Stimulated activated CD8-positive, alpha-beta memory T cell treated with anti-CD3 and anti-CD28 coated beads, Interleukin-15, amount 100 ng/mL, for 24 hours (primary cell): ENCODE measurements at regions not wholly inside any gene's neighbourhood (a gene's known extent, or its start where the extent isn't known, plus 50 kb on each side); places are given as distances from the start of the nearest gene placed in this dataset.

ENCODE experiments used
- DNase-seq: peaks from one replicate; pipeline ENCODE4 v3.0.0-alpha.2; 2020; ENCODE audit warnings: low read depth

GRCh38 chr16:86683441-86684194 lies 105.3 kb downstream of the FOXL1 start:
- DNase-seq = no peak

- no peak for DNase-seq
Measured at GRCh38 chr16:86685076-86685475, 106.7 kb downstream of the FOXL1 start.

DNA sequence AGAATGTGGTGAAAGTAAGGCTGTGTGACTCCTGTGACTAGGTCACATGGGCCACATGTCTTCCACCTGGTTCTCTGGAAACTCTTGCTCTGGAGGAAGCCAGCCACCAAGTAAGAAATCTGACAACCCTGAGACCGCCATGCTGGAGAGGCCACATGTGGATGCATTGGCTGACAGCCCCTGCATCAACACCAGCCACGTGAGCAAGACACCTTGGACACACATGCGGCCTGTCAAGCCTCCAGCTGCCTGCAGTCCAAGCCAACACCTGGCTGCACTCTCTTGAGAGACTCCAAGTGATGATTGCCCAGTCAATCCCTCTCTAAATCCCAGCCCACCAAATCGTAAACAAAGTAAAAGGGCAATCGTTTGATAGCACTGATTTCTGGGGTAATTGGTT lies 112.6 kb downstream of the FOXL1 start:
- DNase-seq = no peak

- no peak for DNase-seq
Measured at GRCh38 chr16:86692426-86692825, 114.1 kb downstream of the FOXL1 start.

GRCh38 chr16:86693033-86693432 lies 114.7 kb downstream of the FOXL1 start:
- DNase-seq = no peak

- no peak for DNase-seq
Measured at GRCh38 chr16:86697715-86698114, 119.4 kb downstream of the FOXL1 start.

DNA sequence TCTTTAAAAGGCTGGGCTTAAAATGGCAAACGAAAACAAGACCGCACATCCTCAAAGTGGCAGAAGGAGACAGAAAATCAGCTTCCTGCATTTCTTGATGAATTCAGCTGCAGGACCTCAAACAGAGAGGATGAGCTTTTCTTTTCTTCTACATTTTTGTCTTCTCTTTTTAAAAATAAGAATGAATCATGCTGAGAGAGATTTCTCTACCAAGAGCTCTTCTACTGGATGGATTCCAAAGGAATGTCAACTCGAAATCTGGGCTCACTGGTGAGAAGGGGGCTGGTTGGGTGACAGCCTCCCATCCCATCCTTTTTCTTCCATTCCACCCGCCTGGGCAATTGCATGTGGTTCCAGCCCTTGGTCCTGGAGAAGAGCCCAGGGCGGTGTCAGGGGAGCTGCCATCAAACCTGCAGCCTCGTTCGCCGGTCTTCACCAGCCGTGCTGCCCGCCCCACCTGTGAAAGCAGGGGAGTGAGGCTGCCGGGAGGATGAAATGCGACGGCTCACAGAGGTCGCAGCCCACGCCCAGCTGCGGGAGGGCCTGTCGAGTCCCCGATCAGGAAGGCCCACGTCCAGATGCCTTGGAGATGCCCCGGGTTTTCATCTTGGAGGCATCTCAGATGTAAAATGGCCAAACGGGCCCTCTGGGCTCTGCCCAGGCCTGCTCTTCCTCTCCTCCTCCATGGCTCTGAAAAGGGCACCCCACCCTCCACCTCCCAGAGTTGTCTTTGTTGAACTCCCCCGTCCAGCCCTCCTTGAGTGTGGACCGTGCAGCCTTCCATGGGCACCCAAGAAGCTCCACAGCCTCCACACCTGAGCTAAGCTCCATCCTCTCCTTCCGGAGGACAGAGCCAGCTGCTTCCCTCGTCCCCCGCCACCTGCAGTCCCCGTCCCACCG lies 121.9 kb downstream of the FOXL1 start:
- no peak for DNase-seq

DNA sequence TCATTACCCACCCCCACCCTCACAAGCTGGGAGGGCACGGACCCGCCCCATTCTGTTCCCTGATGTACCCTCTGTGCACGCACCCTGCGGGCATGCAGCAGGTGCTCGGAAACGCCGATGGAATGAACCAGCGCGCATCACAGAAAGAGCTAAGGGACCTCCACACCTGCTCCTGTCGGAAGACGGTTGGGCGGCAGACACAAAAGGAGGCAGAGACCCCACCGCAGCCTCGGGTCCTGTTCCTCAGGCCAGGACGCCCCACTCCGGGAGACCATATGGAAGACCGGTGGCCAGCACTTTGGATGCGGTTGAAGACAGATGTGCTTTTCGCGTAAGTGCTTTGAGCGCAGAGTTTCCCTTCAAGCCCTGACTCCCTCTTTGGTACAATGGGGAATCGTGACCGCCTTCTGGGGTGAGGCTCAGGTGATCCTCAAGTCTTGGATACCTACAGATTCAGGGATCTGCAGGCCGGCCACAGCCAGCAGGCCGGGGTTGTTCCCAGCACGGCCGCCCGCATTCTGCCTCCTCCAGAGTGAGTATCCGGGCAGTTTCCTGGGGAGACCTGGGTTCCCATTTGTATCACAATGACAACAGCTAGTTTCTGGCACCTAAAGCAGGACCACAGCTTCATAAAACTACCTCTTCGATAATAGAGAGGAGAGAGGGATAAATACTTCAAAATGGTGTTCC lies 123.1 kb downstream of the FOXL1 start:
- DNase-seq = no peak

- DNase-seq = no peak
Measured at GRCh38 chr16:86702824-86703588, 124.7 kb downstream of the FOXL1 start.

- DNase-seq = no peak
Measured at GRCh38 chr16:86704516-86704915, 126.2 kb downstream of the FOXL1 start.

DNA sequence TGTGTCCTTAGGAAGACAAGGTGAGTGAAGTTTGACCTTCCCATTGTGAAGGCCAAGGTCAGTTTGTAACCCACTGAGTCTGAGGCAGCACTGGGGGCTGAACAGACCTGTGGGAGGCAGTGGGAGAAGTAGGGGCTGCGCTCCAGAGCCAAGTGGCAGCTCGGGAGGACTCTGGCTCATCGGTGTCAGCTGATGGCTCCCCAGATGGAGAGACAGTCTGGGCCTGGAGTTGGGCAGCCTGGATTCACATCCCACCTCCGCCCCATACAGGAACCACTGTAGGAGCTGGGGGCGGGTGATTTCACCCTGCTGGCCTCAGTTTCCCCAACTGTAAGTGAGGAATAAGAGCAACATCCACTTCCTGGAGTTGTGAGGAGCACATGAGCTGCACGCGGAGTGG lies 128.4 kb downstream of the FOXL1 start:
- no peak for DNase-seq

DNA sequence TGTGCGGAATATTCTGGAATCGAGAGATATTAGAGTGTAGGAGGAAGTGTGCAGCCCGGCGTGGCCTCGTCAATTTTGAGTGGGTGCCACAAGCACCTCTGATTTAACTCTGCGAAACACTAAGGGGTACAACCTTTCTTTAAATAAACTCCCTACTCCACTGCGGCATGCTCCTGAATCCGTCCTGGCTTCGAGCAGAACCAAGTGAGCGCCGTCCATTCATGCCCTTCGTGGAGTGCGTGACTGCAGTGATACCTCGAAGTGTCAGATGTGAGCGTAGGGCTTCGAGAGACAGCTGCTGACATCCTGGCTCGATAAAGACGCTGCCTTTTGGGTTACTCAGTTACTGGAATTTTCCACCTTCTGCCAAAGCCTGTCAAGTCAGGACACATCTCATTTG lies 128.8 kb downstream of the FOXL1 start:
- no peak for DNase-seq

DNA sequence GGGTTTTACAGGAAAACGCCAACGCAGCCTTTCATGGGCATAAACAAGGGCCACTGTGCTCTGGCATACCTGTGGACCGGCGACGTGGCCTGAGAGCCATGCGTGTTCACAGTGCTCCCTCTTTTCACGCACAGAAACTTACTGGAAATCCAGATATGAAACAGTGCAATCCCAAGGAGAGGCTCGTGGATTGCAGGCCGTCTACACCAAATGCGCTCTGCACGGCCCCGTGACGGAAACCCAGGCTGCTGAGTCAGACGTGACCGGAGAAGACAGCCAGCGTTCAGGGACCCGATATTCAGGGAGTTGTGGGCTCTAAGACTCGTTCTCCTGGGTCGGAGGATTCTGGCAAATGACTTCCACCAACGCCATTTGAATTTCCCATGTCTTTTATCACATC lies 129.2 kb downstream of the FOXL1 start:
- no peak for DNase-seq

DNA sequence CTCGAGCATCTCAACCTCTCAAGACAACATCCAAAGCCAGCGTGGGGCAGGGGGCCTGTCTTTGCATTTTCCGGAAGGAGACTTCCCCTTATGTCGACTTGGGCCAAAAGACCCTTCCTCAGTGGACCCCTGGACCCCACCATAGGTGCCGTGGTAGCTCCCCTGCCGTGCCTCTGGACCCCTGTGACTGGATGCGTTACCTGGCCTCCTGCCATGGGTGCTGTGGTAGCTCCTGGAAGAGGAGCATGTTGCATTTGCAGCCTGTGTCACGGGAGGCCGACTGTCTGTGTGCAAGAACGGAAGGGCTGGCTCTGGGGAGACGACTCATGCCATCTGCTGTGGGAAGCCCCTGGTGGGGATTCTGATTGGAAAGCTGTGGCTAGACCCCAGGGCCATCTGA lies 130.1 kb downstream of the FOXL1 start:
- no peak for DNase-seq

- no peak for DNase-seq
Measured at GRCh38 chr16:86709103-86709502, 130.8 kb downstream of the FOXL1 start.

DNA sequence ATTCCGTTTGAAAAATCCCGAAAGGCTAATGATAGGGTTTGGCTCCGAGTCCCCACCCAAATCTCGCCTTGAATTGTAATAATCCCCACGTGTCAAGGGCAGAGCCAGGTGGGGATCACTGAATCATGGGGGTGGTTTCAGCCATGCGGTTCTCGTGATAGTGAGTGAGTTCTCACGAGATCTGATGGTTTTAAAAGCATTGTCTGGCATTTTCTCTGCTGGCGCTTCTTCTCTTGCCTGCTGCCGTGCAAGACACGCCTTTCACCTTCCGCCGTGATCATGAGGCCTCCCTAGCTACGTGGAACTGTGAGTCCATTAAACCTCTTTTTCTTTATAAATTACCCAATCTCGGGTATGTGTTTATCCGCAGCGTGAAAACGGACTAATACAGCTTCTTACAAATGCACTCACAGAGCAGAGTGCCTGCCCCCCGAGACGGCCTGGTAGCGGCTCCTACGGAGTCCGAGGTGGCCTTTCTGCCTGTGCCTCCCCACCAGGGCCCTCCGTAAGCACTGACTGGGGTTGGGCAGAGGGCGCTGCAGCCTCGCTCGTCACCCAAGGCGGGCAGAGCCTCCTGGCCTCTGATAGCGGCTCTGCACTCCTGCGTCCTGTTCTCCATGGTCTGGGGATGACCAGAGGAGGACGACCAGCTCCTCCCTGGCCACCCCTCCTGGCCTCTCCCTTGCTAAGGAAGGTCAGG lies 131.7 kb downstream of the FOXL1 start:
- DNase-seq = no peak

DNA sequence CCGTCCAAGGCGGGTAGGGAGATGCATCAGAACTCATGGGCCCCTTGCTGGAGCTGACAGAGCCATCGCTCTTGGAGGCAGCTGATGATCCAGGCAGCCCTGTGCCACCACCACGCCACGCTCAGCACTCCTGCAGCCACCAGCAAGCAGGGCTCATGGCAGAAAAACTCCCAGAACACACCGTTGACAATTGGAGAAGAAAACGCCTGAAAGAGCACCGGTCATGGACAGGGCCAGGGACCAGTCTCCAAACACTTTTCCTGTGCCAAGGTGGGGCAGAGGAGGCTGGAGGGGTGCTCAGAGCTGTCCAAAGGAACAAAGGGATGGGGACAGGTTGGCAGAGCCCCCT lies 132.2 kb downstream of the FOXL1 start:
- no peak for DNase-seq

DNA sequence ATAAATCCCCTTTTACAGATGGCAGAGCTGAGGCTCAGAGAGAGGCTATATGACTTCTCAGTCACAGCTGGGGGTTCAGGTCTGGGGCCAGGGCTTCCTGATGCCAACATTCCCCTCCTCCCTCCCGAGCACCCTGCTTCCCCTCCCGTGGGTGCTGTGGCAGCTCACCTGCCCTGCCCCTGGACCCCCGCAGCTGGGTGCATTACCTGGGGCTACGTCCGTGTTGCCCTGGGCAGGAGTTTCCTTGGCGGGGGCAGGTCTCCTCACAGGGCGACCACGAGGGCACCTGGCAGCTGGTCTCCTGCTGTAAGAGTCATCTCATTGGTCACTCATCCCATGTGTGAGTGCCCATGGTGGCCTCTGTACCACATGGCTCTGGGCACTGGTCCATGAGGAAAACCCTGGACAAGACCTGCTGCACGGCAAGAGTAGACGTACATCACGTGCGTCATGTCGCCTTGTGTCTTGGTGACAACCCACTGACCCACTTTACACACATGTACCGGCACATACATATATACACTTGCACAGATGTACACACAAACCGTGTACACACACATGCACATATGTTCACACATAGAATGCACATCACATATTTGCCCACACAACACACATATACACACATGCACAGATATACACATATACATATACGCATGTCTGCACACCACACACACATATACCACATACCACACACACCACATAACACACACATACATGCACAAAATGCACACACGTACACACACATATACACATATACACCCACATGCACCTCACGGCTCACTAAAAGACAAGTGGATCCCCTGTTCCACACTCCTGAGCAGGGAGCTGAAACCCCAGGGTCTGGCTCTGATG lies 134.0 kb downstream of the FOXL1 start:
- DNase-seq = no peak

GRCh38 chr16:86713021-86713631 lies 134.8 kb downstream of the FOXL1 start:
- DNase-seq = no peak

DNA sequence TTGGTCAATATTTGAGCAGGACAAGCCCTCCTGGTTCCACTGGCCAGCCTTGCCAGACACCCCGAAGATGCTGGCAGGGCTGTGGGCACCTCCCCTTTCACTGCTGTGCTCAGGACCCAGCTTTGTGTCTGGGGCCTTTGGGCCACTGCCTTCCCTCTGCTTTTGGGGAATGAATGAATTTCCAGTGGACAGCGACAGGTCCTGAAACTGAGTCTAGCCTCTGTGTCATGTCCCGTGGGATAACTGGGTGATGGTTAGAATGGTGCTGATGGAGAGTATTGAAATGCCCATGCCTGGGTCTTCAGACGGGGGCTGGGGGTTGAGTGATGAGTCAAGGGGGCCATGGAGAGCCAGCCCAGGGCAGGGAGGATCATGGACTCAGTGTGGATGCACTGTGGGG lies 135.8 kb downstream of the FOXL1 start:
- no peak for DNase-seq
